ENCODE measurements at regions not wholly inside any gene's neighbourhood (a gene's known extent, or its start where the extent isn't known, plus 50 kb on each side); places are given as distances from the start of the nearest gene placed in this dataset.

- DNase-seq: no peak
- Mint-ChIP-seq H3K36me3 (ENCODE audit: insufficient read depth in 2 of 2) (peaks cover 3% of the 10 kb centered on the region in 2 donors), H3K4me1 (ENCODE audit: low read depth) (peaks cover 25% of the 10 kb centered on the region), H3K27me3 (ENCODE audit: low read depth) (no peaks in the 10 kb centered on the region), H3K9me3 (peaks cover 0 to 2% of the 10 kb centered on the region in 2 donors), H3K27ac (no peak overlapping the region), H3K4me3 (no peak overlapping the region)
- ATAC-seq (replicated peaks in 1 of 2): no peak
Observed at GRCh38 chr7:157467496-157468212, 130.8 kb downstream of the DNAJB6 start.

GRCh38 chr7:157468221-157469111 is 131.7 kb downstream of the DNAJB6 start:
- Mint-ChIP-seq H3K9me3 (peaks cover 6 to 9% of the 10 kb centered on the region in 2 donors), H3K4me3 (no peak overlapping the region), H3K36me3 (ENCODE audit: insufficient read depth in 2 of 2) (peaks cover 9 to 11% of the 10 kb centered on the region in 2 donors), H3K27ac (no peak overlapping the region), H3K27me3 (ENCODE audit: low read depth) (no peaks in the 10 kb centered on the region), H3K4me1 (ENCODE audit: low read depth) (peaks cover 24% of the 10 kb centered on the region)
- no peak for ATAC-seq (replicated peaks in 1 of 2)
- no peak for DNase-seq

- ATAC-seq (replicated peaks in 1 of 2) (no peak), DNase-seq (no peak)
- peaks cover 8 to 13% of the 10 kb centered on the region in 2 donors for H3K9me3 Mint-ChIP-seq
- H3K27ac Mint-ChIP-seq: no peak overlapping the region
- peaks cover 24% of the 10 kb centered on the region for H3K4me1 Mint-ChIP-seq (ENCODE audit: low read depth)
- peaks cover 14 to 18% of the 10 kb centered on the region in 2 donors for H3K36me3 Mint-ChIP-seq (ENCODE audit: insufficient read depth in 2 of 2)
- H3K4me3 Mint-ChIP-seq: no peak overlapping the region
- no peaks in the 10 kb centered on the region for H3K27me3 Mint-ChIP-seq (ENCODE audit: low read depth)
Observed at GRCh38 chr7:157469181-157470016, 132.6 kb downstream of the DNAJB6 start.

DNA sequence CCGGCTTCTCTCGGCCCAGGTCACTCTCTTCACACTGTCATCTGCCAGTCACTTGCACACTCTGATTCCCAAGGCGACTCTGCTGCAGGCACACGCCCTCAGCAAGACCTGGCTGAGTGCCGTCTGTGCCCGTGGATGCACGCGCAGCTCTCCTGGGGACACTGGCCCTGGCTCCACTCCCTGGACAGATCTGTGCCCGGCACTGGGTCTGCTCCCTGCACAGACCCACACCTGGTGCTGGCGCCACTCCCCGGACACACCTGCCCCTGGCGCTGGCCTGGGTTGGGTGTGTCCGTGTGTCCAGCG is 133.2 kb downstream of the DNAJB6 start:
- Mint-ChIP-seq H3K27ac (no peak overlapping the region), H3K4me3 (no peak overlapping the region), H3K9me3 (peaks cover 8 to 16% of the 10 kb centered on the region in 2 donors), H3K27me3 (ENCODE audit: low read depth) (no peaks in the 10 kb centered on the region), H3K4me1 (ENCODE audit: low read depth) (peaks cover 24% of the 10 kb centered on the region), H3K36me3 (ENCODE audit: insufficient read depth in 2 of 2) (peaks cover 18 to 22% of the 10 kb centered on the region in 2 donors)
- ATAC-seq (replicated peaks in 1 of 2) (no peak), DNase-seq (no peak)

- DNase-seq: no peak
- peaks cover 21 to 26% of the 10 kb centered on the region in 2 donors for H3K36me3 Mint-ChIP-seq (ENCODE audit: insufficient read depth in 2 of 2)
- H3K27ac Mint-ChIP-seq: no peak overlapping the region
- H3K4me1 Mint-ChIP-seq (ENCODE audit: low read depth): peaks cover 24% of the 10 kb centered on the region
- peaks cover 8 to 18% of the 10 kb centered on the region in 2 donors for H3K9me3 Mint-ChIP-seq
- no peaks in the 10 kb centered on the region for H3K27me3 Mint-ChIP-seq (ENCODE audit: low read depth)
- peak overlapping the region in 1 of 2 donors; percentile 20 for H3K4me3 Mint-ChIP-seq
- no peak for ATAC-seq (replicated peaks in 1 of 2)
Observed at GRCh38 chr7:157470701-157471131, 133.9 kb downstream of the DNAJB6 start.

DNA sequence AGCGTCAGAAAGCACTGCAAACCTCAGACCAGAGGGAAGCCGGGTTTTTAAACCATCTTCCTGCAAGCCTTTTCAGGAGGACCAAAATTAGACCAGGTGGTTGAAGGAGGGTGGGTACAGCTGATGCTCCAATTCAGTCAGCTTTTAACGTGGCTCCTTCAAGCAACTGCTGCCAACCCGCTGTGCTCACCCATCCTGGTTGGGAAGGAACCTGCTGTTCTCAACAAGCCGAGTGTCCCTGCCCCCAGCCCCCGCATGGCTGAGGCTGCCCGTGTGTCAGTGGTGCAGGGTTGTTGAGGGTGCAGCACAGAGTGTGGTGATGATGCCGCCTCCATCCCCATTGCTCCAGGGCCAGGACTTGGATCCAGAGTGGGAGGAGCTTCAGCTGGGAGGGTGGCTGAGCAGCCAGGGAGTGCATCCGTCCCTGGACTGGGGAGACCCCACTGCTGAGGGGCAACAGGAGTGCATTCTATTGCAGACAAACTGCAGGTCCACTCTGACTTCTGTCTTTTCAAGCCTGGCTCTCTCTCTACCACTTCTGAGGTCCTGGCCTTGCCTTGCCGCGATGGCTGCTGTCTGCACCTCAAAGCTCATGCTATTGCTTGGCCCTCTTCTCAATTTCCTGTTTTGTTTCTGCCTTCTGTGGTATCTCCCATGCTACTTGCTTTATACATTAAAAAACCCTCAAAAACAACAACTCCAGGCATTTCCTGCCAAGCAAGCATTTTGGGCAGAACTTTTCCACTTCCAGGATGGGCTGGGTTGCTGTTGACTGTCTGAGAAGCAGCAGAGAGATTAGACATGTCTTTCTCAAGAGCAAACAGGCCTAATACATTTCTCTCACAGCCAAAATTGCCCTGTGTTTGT is 134.7 kb downstream of the DNAJB6 start:
- H3K4me3 Mint-ChIP-seq: peak overlapping the region; percentile 16 to 37
- no peak overlapping the region for H3K27ac Mint-ChIP-seq
- DNase-seq (peak; percentile 25 to 35), ATAC-seq (replicated peaks in 1 of 2) (peak; percentile 71 to 76)
- H3K9me3 Mint-ChIP-seq: peaks cover 8 to 18% of the 10 kb centered on the region in 2 donors
- H3K4me1 Mint-ChIP-seq (ENCODE audit: low read depth): peaks cover 24% of the 10 kb centered on the region
- H3K36me3 Mint-ChIP-seq (ENCODE audit: insufficient read depth in 2 of 2): peaks cover 21 to 27% of the 10 kb centered on the region in 2 donors
- no peaks in the 10 kb centered on the region for H3K27me3 Mint-ChIP-seq (ENCODE audit: low read depth)

GRCh38 chr7:157472311-157473050 is 135.7 kb downstream of the DNAJB6 start:
- ATAC-seq (replicated peaks in 1 of 2): no peak

GRCh38 chr7:157473051-157473569 is 136.3 kb downstream of the DNAJB6 start:
- peaks cover 8 to 18% of the 10 kb centered on the region in 2 donors for H3K9me3 Mint-ChIP-seq
- H3K4me3 Mint-ChIP-seq: no peak overlapping the region
- H3K4me1 Mint-ChIP-seq (ENCODE audit: low read depth): peaks cover 35% of the 10 kb centered on the region
- no peak overlapping the region for H3K27ac Mint-ChIP-seq
- no peak for DNase-seq
- ATAC-seq (replicated peaks in 1 of 2): no peak
- no peaks in the 10 kb centered on the region for H3K27me3 Mint-ChIP-seq (ENCODE audit: low read depth)
- peaks cover 21 to 27% of the 10 kb centered on the region in 2 donors for H3K36me3 Mint-ChIP-seq (ENCODE audit: insufficient read depth in 2 of 2)

More at GRCh38 chr7:157472311-157473050, 135.7 kb downstream of the DNAJB6 start:
- H3K4me3 Mint-ChIP-seq: no peak overlapping the region
- peaks cover 8 to 18% of the 10 kb centered on the region in 2 donors for H3K9me3 Mint-ChIP-seq
- peaks cover 28% of the 10 kb centered on the region for H3K4me1 Mint-ChIP-seq (ENCODE audit: low read depth)
- H3K27ac Mint-ChIP-seq: no peak overlapping the region
- DNase-seq: no peak
- peaks cover 21 to 27% of the 10 kb centered on the region in 2 donors for H3K36me3 Mint-ChIP-seq (ENCODE audit: insufficient read depth in 2 of 2)
- no peaks in the 10 kb centered on the region for H3K27me3 Mint-ChIP-seq (ENCODE audit: low read depth)

DNA sequence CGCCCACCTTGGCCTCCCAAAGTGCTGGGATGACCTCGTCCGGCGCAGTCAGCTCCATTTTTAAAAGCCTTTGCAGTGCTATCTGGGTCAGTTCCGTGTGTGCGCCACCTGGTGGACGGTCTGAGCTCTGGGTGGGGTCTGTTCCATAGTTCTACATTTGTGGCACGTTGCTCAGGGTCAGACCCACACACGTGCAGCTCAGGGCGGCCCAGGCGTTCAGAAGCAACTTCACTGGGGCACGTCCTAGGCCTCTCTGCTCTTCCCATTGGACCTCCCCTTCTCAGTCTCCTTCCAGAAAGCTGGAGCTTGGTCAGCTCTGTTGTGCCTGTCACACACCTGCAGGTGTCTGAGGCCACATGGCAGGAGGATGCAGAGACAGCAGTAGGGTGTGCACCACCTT is 137.9 kb downstream of the DNAJB6 start:
- peaks cover 44% of the 10 kb centered on the region for H3K4me1 Mint-ChIP-seq (ENCODE audit: low read depth)
- no peak overlapping the region for H3K27ac Mint-ChIP-seq
- ATAC-seq (replicated peaks in 1 of 2) (no peak), DNase-seq (peak in 1 of 2 donors; percentile 23)
- H3K9me3 Mint-ChIP-seq: peaks cover 8 to 18% of the 10 kb centered on the region in 2 donors
- H3K36me3 Mint-ChIP-seq (ENCODE audit: insufficient read depth in 2 of 2): peaks cover 21 to 27% of the 10 kb centered on the region in 2 donors
- H3K4me3 Mint-ChIP-seq: no peak overlapping the region
- no peaks in the 10 kb centered on the region for H3K27me3 Mint-ChIP-seq (ENCODE audit: low read depth)

DNA sequence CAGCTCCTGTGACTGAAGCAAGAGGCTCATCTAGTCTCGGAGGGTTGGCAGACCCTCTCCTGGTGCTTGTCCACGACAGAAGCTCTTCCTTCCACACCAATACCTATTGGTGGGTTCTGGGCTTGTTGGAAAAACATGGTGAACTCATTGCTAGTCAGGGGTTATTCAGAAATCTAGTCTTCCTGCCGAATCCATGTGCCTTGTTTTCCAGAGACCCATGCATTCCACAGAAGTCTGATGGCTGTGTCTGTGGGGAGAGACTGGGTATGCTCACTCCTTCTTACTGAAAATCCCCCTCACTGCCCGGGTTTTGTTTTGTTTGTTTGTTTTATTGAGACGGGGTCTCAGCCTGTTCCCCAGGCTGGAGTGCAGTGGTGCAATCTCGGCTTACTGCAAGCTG is 138.3 kb downstream of the DNAJB6 start:
- Mint-ChIP-seq H3K27ac (no peak overlapping the region), H3K27me3 (ENCODE audit: low read depth) (no peaks in the 10 kb centered on the region), H3K36me3 (ENCODE audit: insufficient read depth in 2 of 2) (peaks cover 21 to 27% of the 10 kb centered on the region in 2 donors), H3K4me1 (ENCODE audit: low read depth) (peaks cover 44% of the 10 kb centered on the region), H3K9me3 (peaks cover 8 to 18% of the 10 kb centered on the region in 2 donors), H3K4me3 (no peak overlapping the region)
- ATAC-seq (replicated peaks in 1 of 2): no peak
- DNase-seq: no peak

DNA sequence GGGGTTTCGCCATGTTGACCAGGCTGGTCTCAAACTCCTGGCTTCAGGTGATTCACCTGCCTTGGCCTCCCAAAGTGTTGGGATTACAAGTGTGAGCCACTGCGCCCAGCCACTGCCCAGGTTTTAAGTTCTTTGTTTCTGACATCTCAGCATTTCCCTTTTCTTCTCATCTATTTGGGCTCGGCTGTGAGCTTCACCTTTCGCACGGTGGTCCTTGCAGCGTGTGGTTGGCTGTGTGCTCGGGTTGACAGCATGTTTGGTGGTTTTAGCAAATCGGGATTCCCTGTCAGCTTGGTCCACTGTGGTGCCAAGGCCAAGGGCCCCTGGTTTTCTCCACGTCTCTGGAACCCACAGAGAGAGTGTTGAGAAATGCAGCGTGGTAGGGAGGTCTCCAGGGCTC is 138.8 kb downstream of the DNAJB6 start:
- H3K27me3 Mint-ChIP-seq (ENCODE audit: low read depth): no peaks in the 10 kb centered on the region
- peaks cover 43% of the 10 kb centered on the region for H3K4me1 Mint-ChIP-seq (ENCODE audit: low read depth)
- no peak overlapping the region for H3K4me3 Mint-ChIP-seq
- no peak overlapping the region for H3K27ac Mint-ChIP-seq
- no peak for DNase-seq
- ATAC-seq (replicated peaks in 1 of 2): no peak
- H3K9me3 Mint-ChIP-seq: peaks cover 8 to 18% of the 10 kb centered on the region in 2 donors
- H3K36me3 Mint-ChIP-seq (ENCODE audit: insufficient read depth in 2 of 2): peaks cover 21 to 27% of the 10 kb centered on the region in 2 donors
